ENCODE measurements at regions not wholly inside any gene's neighbourhood (a gene's known extent, or its start where the extent isn't known, plus 50 kb on each side); places are given as distances from the start of the nearest gene placed in this dataset.

DNA sequence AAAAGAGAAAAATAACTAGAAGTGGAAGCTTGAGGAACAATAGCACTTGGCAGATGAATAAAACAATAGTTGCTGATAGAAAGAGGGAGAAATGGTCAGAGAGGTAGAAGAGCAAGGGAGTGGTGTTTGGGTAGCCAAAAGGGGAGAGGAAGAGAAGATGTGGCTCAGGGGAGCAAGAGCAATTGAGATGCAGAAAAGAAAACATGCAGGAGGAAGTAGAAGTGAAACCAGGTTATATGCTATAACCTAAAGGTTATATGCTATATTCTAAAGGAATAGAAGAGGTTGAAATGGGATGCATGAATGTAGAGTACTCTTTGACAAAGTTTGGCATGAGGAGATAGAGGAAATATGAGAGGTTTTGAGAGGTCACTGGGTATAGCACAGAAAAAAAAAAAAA, 759.5 kb downstream of the SATB2 start:
- no peak for TF ChIP-seq CTCF (conservative IDR thresholded peaks at IDR 0.05)
- TF ChIP-seq EZH2 (IDR thresholded peaks at IDR 0.05; ENCODE audit: low read depth), result no peak

All from PC-9 (cell line).